GM12878 (cell line): ENCODE measurements at regions not wholly inside any gene's neighbourhood (a gene's known extent, or its start where the extent isn't known, plus 50 kb on each side); places are given as distances from the start of the nearest gene placed in this dataset.

ENCODE experiments used
- BCL11A ChIP-seq: IDR thresholded peaks from 2 replicates; pipeline ENCODE4 v1.6.1; 2011; ENCODE audit warnings: low read depth, low read length
- CBX3 ChIP-seq: fragments of 200-600 bp; sonication (generic); IDR thresholded peaks from 2 replicates; pipeline ENCODE4 v1.6.1; 2016; ENCODE audit warnings: low read depth, borderline replicate concordance
- EGR1 ChIP-seq, 2 experiments: IDR thresholded peaks; 1 replicate in 1 of 2; 2 replicates in 1 of 2; pipeline ENCODE4 v1.6.1; 2011 to 2012; ENCODE audit warnings: low read depth in 2 of 2, low read length in 2 of 2, borderline replicate concordance in 1 of 2, mild to moderate bottlenecking in 1 of 2, moderate library complexity in 1 of 2
- ELK1 ChIP-seq: IDR thresholded peaks from 2 replicates; pipeline ENCODE4 v1.6.1; 2012; ENCODE audit warnings: low read depth, low read length, improper control_type of control experiment
- ETV6 ChIP-seq, 2 experiments: fragments of 450-650 bp in 1 of 2; IDR thresholded peaks in 1 of 2; conservative IDR thresholded peaks in 1 of 2; 2 replicates each; pipeline ENCODE4 v1.6.1; 2014; ENCODE audit warnings: antibody characterized with exemption in 1 of 2, borderline replicate concordance in 1 of 2, low read depth in 1 of 2, mild to moderate bottlenecking in 1 of 2, moderate library complexity in 1 of 2
- IKZF2 ChIP-seq, 2 experiments: fragments of 450-650 bp; IDR thresholded peaks; 2 replicates each; pipeline ENCODE4 v1.6.1; 2017; ENCODE audit warnings: mild to moderate bottlenecking in 2 of 2, moderate library complexity in 2 of 2
- JUND ChIP-seq: IDR thresholded peaks from 2 replicates; pipeline ENCODE4 v1.6.1; 2012; ENCODE audit warnings: low read depth, mild to moderate bottlenecking, low read length, improper control_type of control experiment, moderate library complexity
- MTA3 ChIP-seq: IDR thresholded peaks from 2 replicates; pipeline ENCODE4 v1.6.1; 2012; ENCODE audit warnings: low read length, inconsistent platforms, borderline replicate concordance
- NFYA ChIP-seq: IDR thresholded peaks from 2 replicates; pipeline ENCODE4 v1.6.1; 2011; ENCODE audit warnings: low read depth, mild to moderate bottlenecking, low read length, improper control_type of control experiment, borderline replicate concordance
- NRF1 ChIP-seq: conservative IDR thresholded peaks from 2 replicates; pipeline ENCODE4 v1.6.1; 2011; ENCODE audit warnings: mild to moderate bottlenecking, low read depth, low read length, improper control_type of control experiment
- RAD51 ChIP-seq: fragments of 450-650 bp; IDR thresholded peaks from 2 replicates; pipeline ENCODE4 v1.6.1; 2016; ENCODE audit warnings: moderate library complexity, mild to moderate bottlenecking, inconsistent platforms
- SMC3 ChIP-seq: IDR thresholded peaks from 2 replicates; pipeline ENCODE4 v1.6.1; 2011; ENCODE audit warnings: low read length, improper control_type of control experiment, borderline replicate concordance
- ZBTB40 ChIP-seq: fragments of 450-650 bp; IDR thresholded peaks from 2 replicates; pipeline ENCODE4 v1.6.1; 2016; ENCODE audit warnings: mild to moderate bottlenecking, moderate library complexity, borderline replicate concordance
- ZNF217 ChIP-seq: fragments of 450-650 bp; IDR thresholded peaks from 2 replicates; pipeline ENCODE4 v1.6.1; 2017; ENCODE audit warnings: antibody characterized with exemption, mild to moderate bottlenecking
- ZNF622 ChIP-seq: fragments of 450-650 bp; IDR thresholded peaks from 2 replicates; pipeline ENCODE4 v1.6.1; 2017; ENCODE audit warnings: mild to moderate bottlenecking, inconsistent platforms

- TF ChIP-seq ZBTB40: no peak
- TF ChIP-seq ZNF217: no peak
- TF ChIP-seq ELK1: no peak
- no peak for TF ChIP-seq JUND
- no peak for TF ChIP-seq NRF1
- TF ChIP-seq EGR1 (IDR thresholded peaks at IDR 0.05; ENCODE audit: borderline replicate concordance in 1 of 2, low read depth in 2 of 2, low read length in 2 of 2): no peak
- TF ChIP-seq NFYA: no peak
- no peak for TF ChIP-seq IKZF2 (IDR thresholded peaks at IDR 0.05)
- no peak for TF ChIP-seq MTA3
- TF ChIP-seq ZNF622: no peak
- TF ChIP-seq ETV6 (conservative IDR thresholded peaks at IDR 0.05 in 1 of 2, IDR thresholded peaks at IDR 0.05 in 1 of 2; ENCODE audit: borderline replicate concordance in 1 of 2, low read depth in 1 of 2): no peak
- no peak for TF ChIP-seq SMC3
- no peak for TF ChIP-seq RAD51
- no peak for TF ChIP-seq BCL11A
- TF ChIP-seq CBX3: no peak
Observed at GRCh38 chr2:7953195-7953594, 728.7 kb upstream of the ID2 start (continued).
